Heart right ventricle (tissue), 16 donors: ENCODE measurements at regions not wholly inside any gene's neighbourhood (a gene's known extent, or its start where the extent isn't known, plus 50 kb on each side); places are given as distances from the start of the nearest gene placed in this dataset.
A peak's percentile ranks its signal among the peaks of the same experiment; 100 is the strongest.

Experiments used
- ATAC-seq, 8 donors: fragments of 200-7000 bp; cut with Tn5 transposase; one replicate each; pipeline ENCODE4 v1.9.1; 2020; ENCODE audit warnings: mild to moderate bottlenecking in 8 of 8, moderate library complexity in 8 of 8, moderate number of reproducible peaks in 1 of 8
- DNase-seq, 2 donors: peaks; one replicate each; pipeline ENCODE4 v3.0.0-alpha.2; 2020
- H3K27ac ChIP-seq, 10 donors: fragments of 200-600 bp; sonication (generic) in 2 of 10; one replicate each; pipeline versions ENCODE4 v1.5.0 to v1.8.0; 2020 to 2022; ENCODE audit warnings: mild to moderate bottlenecking in 3 of 10
- H3K27me3 ChIP-seq, 7 donors: fragments of 200-600 bp; one replicate each; pipeline ENCODE4 v1.8.0; 2021 to 2022; ENCODE audit warnings: mild to moderate bottlenecking in 2 of 7
- H3K36me3 ChIP-seq, 9 donors: fragments of 200-600 bp; sonication (generic) in 1 of 9; one replicate each; pipeline versions ENCODE4 v1.5.0 to v1.8.0; 2020 to 2022; ENCODE audit warnings: mild to moderate bottlenecking in 2 of 9
- H3K4me1 ChIP-seq, 9 donors: fragments of 200-600 bp; sonication (generic) in 1 of 9; one replicate each; pipeline versions ENCODE4 v1.5.0 to v1.8.0; 2020 to 2022; ENCODE audit warnings: mild to moderate bottlenecking in 4 of 9
- H3K4me3 ChIP-seq, 10 donors: fragments of 200-600 bp; sonication (generic) in 2 of 10; one replicate each; pipeline versions ENCODE4 v1.5.0 to v1.8.0; 2020 to 2022; ENCODE audit warnings: mild to moderate bottlenecking in 7 of 10, moderate library complexity in 2 of 10
- H3K9me3 ChIP-seq, 11 donors: fragments of 200-600 bp in 10 of 11; sonication (generic) in 2 of 11; one replicate each; pipeline versions ENCODE4 v1.5.0 to v1.8.0; 2013 to 2022; ENCODE audit warnings: mild to moderate bottlenecking in 2 of 11, control low read depth in 1 of 11, moderate library complexity in 1 of 11
- CTCF ChIP-seq, 9 donors: fragments of 200-600 bp; sonication (generic) in 2 of 9; IDR thresholded peaks; one replicate each; pipeline versions ENCODE4 v1.5.0 to v1.8.0; 2021 to 2022; ENCODE audit warnings: antibody characterized with exemption in 9 of 9, mild to moderate bottlenecking in 5 of 9, moderate library complexity in 1 of 9
- WGBS, 2 donors: extraction: QIAGEN DNeasy Blood & Tissue Kit; methylation state at CpG; one replicate each; pipeline ENCODE4 v1.1.7; 2013; ENCODE audit warnings: inconsistent platforms in 1 of 2; 5-methylcytosine and 5-hydroxymethylcytosine counted together
- intact Hi-C, 10 donors: fragments of 100-400 bp; cut with DNase I; formaldehyde crosslinking; loops; one replicate each; pipeline versions ENCODE4 v1.11.1 to v1.14.2; 2022
- donor health status: Arrhythmogenic right ventricular cardiomyopathy.
- donor health status: ischemic (EF 13 %, LVEDD 7.1; RV severe dilation, severe dysfunction).
- donor health status: healthy with polysubstance abuse.
- donor health status: DM: no; HTN: yes; CAD: no.
- donor health status: DM: no; HTN: no; CAD: no.
- donor health status: ischemic (EF 25% LVEDD 6.9; RV normal size, moderate dysfunction).
- donor health status: ischemic (EF 25% LVEDD 5.7; RV mildly dilated, moderate dysfunction).
- donor health status: healthy.
- donor health status: DM: yes; HTN: yes; CAD: no.
- donor health status: Ischemic cardiomyopathy.
- donor health status: ischemic (EF 35%, LVEDD 5.7; RV mildly dilated, moderate dysfunction).
- donor health status: nonischemic (EF 11% LVEDD 7.7; RV severe dilation, severe dysfunction).
- donor health status: DM: yes; HTN: yes; CAD: no.
- donor health status: PGD.
- donor health status: ischemic (EF 29% LVEDD 5.4; RV normal size, mild dysfunction).
- donor health status: nonischemic (EF 23%, LVEDD 6.1; RV moderate dilation, normal function).

- Histone ChIP-seq H3K4me3 (no peak overlapping the region), H3K27ac (no peak overlapping the region), H3K27me3 (no peaks in the 10 kb centered on the region), H3K9me3 (peaks cover 0 to 29% (median 10%) of the 10 kb centered on the region in 11 donors), H3K36me3 (no peaks in the 10 kb centered on the region), H3K4me1 (peaks cover 0 to 13% (median 0%) of the 10 kb centered on the region in 9 donors)
- intact Hi-C loops, result loop anchor here in 5 of 10 donors (5.0 to 10.0 kb wide), 2 partner anchors 739 to 742 kb away; no protein-coding TSS in a partner anchor
- whole genome bisulfite sequencing, 2 donors, result 48 to 52% methylated on average over 17 of the region's 17 CpGs
- ATAC-seq (peak in 1 of 8 donors; percentile 58), DNase-seq (peak; percentile 31 to 56)
- TF ChIP-seq CTCF (IDR thresholded peaks at IDR 0.05), result peak; percentile 39 to 75 (median 71)
Observed at GRCh38 chr7:72493850-72494661, 81.9 kb upstream of the CALN1 start.

DNA sequence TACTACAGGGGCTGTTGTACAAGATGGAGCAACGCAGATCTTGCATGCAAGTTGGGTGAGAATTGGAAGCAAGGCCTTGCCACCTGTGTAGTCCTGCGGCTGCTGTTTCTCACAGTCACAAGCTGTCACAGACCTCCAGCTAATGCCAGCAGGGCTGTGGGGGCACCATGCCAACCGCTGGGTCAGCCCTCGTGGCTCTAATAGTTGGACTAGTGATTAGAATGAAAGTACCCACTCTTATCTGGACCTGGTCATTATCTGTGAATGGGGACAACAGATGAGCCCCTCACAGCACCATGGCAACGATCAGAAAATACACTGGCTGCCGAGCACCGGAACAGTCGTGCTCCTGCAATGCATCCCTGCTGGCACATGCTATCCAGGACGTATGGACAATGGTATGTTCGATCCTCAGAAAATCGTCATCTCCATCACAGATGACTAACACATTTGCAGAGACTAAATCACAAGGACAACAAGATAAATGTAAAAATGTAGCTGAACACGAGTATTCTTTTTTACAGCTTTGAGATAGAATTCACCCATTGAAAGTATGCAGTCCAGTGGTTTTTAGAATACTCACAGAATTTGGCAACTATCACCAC, 80.4 kb upstream of the CALN1 start:
- peak; percentile 80 to 81 for DNase-seq
- H3K4me1 ChIP-seq, result peaks cover 0 to 13% (median 0%) of the 10 kb centered on the region in 9 donors
- no peaks in the 10 kb centered on the region for H3K27me3 ChIP-seq
- intact Hi-C loops, result loop anchor here in 5 of 10 donors (5.0 to 10.0 kb wide), 2 partner anchors 738 to 740 kb away; no protein-coding TSS in a partner anchor
- H3K4me3 ChIP-seq, result no peak overlapping the region
- TF ChIP-seq CTCF (IDR thresholded peaks at IDR 0.05), result no peak
- peak; percentile 49 to 98 (median 94) for ATAC-seq
- H3K9me3 ChIP-seq, result peaks cover 0 to 14% (median 7%) of the 10 kb centered on the region in 11 donors
- WGBS, 2 donors, result 31 to 44% methylated on average over 12 of the region's 12 CpGs
- no peak overlapping the region for H3K27ac ChIP-seq
- H3K36me3 ChIP-seq, result no peaks in the 10 kb centered on the region

- intact Hi-C loops, result loop anchor here in 5 of 10 donors (5.0 to 10.0 kb wide), 2 partner anchors 736 to 738 kb away; no protein-coding TSS in a partner anchor
- TF ChIP-seq CTCF (IDR thresholded peaks at IDR 0.05), result no peak
- Histone ChIP-seq H3K27me3 (peaks cover 0 to 8% (median 0%) of the 10 kb centered on the region in 7 donors), H3K4me3 (no peak overlapping the region), H3K4me1 (peaks cover 0 to 13% (median 0%) of the 10 kb centered on the region in 9 donors), H3K36me3 (no peaks in the 10 kb centered on the region), H3K9me3 (peaks cover 0 to 5% (median 0%) of the 10 kb centered on the region in 11 donors), H3K27ac (no peak overlapping the region)
- WGBS, 2 donors, result 82 to 91% methylated on average over 6 of the region's 6 CpGs
- DNase-seq (no peak), ATAC-seq (no peak)
Observed at GRCh38 chr7:72490301-72490700, 78.2 kb upstream of the CALN1 start.

- Histone ChIP-seq H3K4me3 (no peak overlapping the region), H3K36me3 (no peaks in the 10 kb centered on the region), H3K9me3 (peaks cover 0 to 3% (median 0%) of the 10 kb centered on the region in 11 donors), H3K27me3 (peaks cover 0 to 22% (median 0%) of the 10 kb centered on the region in 7 donors), H3K4me1 (no peaks in the 10 kb centered on the region), H3K27ac (no peak overlapping the region)
- ATAC-seq (no peak), DNase-seq (no peak)
- intact Hi-C loops, result loop anchor here in 1 of 10 donors (10.0 kb wide), 1 partner anchor 487 kb away; no protein-coding TSS in a partner anchor
- 78 to 81% methylated on average over 1 of the region's 1 CpG for WGBS, 2 donors
- no peak for TF ChIP-seq CTCF (IDR thresholded peaks at IDR 0.05)
Observed at GRCh38 chr7:72481934-72482333, 69.8 kb upstream of the CALN1 start.
